ENCODE measurements at regions not wholly inside any gene's neighbourhood (a gene's known extent, or its start where the extent isn't known, plus 50 kb on each side); places are given as distances from the start of the nearest gene placed in this dataset.
A peak's percentile ranks its signal among the peaks of the same experiment; 100 is the strongest.

GRCh38 chr7:47724335-47724982, 142.5 kb upstream of the TNS3 start:
- no peak for DNase-seq
- POLR2A ChIA-PET, result no interaction called here
- no peaks in the 10 kb centered on the region for H3K27me3 ChIP-seq (ENCODE audit: insufficient read depth)
- H3K4me1 ChIP-seq (ENCODE audit: control insufficient read depth in 1 of 2, insufficient read depth in 2 of 2, low read depth in 1 of 2, low read length in 1 of 2), result peaks cover 13 to 51% of the 10 kb centered on the region in 2 experiments
- no peaks in the 10 kb centered on the region for H3F3A ChIP-seq (replicated peaks; ENCODE audit: insufficient read depth)
- no peaks in the 10 kb centered on the region for H3K9me3 ChIP-seq
- no peak overlapping the region for H3K4me3 ChIP-seq (ENCODE audit: low read depth in 2 of 2, low read length in 1 of 2)
- peak overlapping the region; percentile 14; the same call in 1 of the 2 replicates for H2AFZ ChIP-seq (ENCODE audit: low read depth)
- no peaks in the 10 kb centered on the region for H4K20me1 ChIP-seq (ENCODE audit: insufficient read depth)
- H3K79me2 ChIP-seq (ENCODE audit: insufficient read depth), result no peaks in the 10 kb centered on the region
- WGBS (ENCODE audit: low lambda C conversion rate), result 82% methylated on average over 12 of the region's 12 CpGs
- CTCF ChIA-PET, result interaction anchor here (0.5 to 1.0 kb wide), 2 partner anchors 23 to 241 kb away, joined by 4 to 5 read pairs; no protein-coding TSS in a partner anchor
- no peaks in the 10 kb centered on the region for H3K36me3 ChIP-seq (replicated peaks in 1 of 2; ENCODE audit: control insufficient read depth in 1 of 2, insufficient read depth in 2 of 2, low read length in 1 of 2)
- H3K27ac ChIP-seq (ENCODE audit: low read depth in 2 of 2, low read length in 1 of 2), result peak overlapping the region; percentile 6 to 88; a peak in 2 of 4 replicates
- peak overlapping the region; percentile 27 for H3K4me2 ChIP-seq
- no peaks in the 10 kb centered on the region for H3K9me2 ChIP-seq
- no peak overlapping the region for H3K9ac ChIP-seq
- TF ChIP-seq TEAD4 (IDR thresholded peaks at IDR 0.05; ENCODE audit: borderline replicate concordance, insufficient read depth) (peak; percentile 70; the same call in 1 of the 2 replicates), FOXM1 (IDR thresholded peaks at IDR 0.05; ENCODE audit: low read depth) (no peak), GABPA (IDR thresholded peaks at IDR 0.05; ENCODE audit: low read depth) (no peak), YY1 (IDR thresholded peaks at IDR 0.05; ENCODE audit: low read depth) (no peak), TAF1 (IDR thresholded peaks at IDR 0.05; ENCODE audit: borderline replicate concordance, low read depth, low read length) (no peak), NRF1 (IDR thresholded peaks at IDR 0.05; ENCODE audit: low read depth, low read length) (no peak), REST (IDR thresholded peaks at IDR 0.05; ENCODE audit: low read depth, low read length) (0 out of 2 replicates have a peak, but pooled peaks have one; percentile 40), JUND (IDR thresholded peaks at IDR 0.05) (no peak; the same call in 1 of the 2 replicates), TCF12 (IDR thresholded peaks at IDR 0.05) (peak; percentile 78), MEF2A (IDR thresholded peaks at IDR 0.05; ENCODE audit: borderline replicate concordance, low read depth) (no peak), SMC3 (IDR thresholded peaks at IDR 0.05; ENCODE audit: low read depth, low read length) (no peak), POLR2AphosphoS5 (IDR thresholded peaks at IDR 0.05; ENCODE audit: low read depth, low read length) (peak; percentile 31; the same call in 1 of the 2 replicates), ELF1 (IDR thresholded peaks at IDR 0.05) (no peak), EP300 (IDR thresholded peaks at IDR 0.05; ENCODE audit: borderline replicate concordance in 1 of 2, low read depth in 1 of 2, low read length in 1 of 2) (peak in 1 of 2 experiments; percentile 68; a peak in 1 of 4 replicates), MXI1 (IDR thresholded peaks at IDR 0.05; ENCODE audit: low read depth, low read length) (no peak), GATA2 (CRISPR knock-in tag; IDR thresholded peaks at IDR 0.05) (no peak), FOSL2 (IDR thresholded peaks at IDR 0.05; ENCODE audit: borderline replicate concordance, low read depth) (peak; percentile 55; the same call in 1 of the 2 replicates)
- TF ChIP-seq, protein P1, sequence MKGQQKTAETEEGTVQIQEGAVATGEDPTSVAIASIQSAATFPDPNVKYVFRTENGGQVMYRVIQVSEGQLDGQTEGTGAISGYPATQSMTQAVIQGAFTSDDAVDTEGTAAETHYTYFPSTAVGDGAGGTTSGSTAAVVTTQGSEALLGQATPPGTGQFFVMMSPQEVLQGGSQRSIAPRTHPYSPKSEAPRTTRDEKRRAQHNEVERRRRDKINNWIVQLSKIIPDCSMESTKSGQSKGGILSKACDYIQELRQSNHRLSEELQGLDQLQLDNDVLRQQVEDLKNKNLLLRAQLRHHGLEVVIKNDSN (IDR thresholded peaks at IDR 0.05; ENCODE audit: borderline replicate concordance, low read depth), result no peak
- TF ChIP-seq, protein P2, sequence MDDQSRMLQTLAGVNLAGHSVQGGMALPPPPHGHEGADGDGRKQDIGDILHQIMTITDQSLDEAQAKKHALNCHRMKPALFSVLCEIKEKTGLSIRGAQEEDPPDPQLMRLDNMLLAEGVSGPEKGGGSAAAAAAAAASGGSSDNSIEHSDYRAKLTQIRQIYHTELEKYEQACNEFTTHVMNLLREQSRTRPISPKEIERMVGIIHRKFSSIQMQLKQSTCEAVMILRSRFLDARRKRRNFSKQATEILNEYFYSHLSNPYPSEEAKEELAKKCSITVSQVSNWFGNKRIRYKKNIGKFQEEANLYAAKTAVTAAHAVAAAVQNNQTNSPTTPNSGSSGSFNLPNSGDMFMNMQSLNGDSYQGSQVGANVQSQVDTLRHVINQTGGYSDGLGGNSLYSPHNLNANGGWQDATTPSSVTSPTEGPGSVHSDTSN (IDR thresholded peaks at IDR 0.05), result peak; percentile 48; the same call in 1 of the 2 replicates
- TF ChIP-seq, protein P3, sequence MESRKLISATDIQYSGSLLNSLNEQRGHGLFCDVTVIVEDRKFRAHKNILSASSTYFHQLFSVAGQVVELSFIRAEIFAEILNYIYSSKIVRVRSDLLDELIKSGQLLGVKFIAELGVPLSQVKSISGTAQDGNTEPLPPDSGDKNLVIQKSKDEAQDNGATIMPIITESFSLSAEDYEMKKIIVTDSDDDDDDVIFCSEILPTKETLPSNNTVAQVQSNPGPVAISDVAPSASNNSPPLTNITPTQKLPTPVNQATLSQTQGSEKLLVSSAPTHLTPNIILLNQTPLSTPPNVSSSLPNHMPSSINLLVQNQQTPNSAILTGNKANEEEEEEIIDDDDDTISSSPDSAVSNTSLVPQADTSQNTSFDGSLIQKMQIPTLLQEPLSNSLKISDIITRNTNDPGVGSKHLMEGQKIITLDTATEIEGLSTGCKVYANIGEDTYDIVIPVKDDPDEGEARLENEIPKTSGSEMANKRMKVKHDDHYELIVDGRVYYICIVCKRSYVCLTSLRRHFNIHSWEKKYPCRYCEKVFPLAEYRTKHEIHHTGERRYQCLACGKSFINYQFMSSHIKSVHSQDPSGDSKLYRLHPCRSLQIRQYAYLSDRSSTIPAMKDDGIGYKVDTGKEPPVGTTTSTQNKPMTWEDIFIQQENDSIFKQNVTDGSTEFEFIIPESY (IDR thresholded peaks at IDR 0.05; ENCODE audit: borderline replicate concordance, low read depth), result no peak
- TF ChIP-seq, protein P4, sequence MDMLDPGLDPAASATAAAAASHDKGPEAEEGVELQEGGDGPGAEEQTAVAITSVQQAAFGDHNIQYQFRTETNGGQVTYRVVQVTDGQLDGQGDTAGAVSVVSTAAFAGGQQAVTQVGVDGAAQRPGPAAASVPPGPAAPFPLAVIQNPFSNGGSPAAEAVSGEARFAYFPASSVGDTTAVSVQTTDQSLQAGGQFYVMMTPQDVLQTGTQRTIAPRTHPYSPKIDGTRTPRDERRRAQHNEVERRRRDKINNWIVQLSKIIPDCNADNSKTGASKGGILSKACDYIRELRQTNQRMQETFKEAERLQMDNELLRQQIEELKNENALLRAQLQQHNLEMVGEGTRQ (IDR thresholded peaks at IDR 0.05; ENCODE audit: borderline replicate concordance, low read depth, low read length), result no peak
- TF ChIP-seq, protein P5, sequence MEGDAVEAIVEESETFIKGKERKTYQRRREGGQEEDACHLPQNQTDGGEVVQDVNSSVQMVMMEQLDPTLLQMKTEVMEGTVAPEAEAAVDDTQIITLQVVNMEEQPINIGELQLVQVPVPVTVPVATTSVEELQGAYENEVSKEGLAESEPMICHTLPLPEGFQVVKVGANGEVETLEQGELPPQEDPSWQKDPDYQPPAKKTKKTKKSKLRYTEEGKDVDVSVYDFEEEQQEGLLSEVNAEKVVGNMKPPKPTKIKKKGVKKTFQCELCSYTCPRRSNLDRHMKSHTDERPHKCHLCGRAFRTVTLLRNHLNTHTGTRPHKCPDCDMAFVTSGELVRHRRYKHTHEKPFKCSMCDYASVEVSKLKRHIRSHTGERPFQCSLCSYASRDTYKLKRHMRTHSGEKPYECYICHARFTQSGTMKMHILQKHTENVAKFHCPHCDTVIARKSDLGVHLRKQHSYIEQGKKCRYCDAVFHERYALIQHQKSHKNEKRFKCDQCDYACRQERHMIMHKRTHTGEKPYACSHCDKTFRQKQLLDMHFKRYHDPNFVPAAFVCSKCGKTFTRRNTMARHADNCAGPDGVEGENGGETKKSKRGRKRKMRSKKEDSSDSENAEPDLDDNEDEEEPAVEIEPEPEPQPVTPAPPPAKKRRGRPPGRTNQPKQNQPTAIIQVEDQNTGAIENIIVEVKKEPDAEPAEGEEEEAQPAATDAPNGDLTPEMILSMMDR (IDR thresholded peaks at IDR 0.05), result no peak
- TF ChIP-seq, protein P6, sequence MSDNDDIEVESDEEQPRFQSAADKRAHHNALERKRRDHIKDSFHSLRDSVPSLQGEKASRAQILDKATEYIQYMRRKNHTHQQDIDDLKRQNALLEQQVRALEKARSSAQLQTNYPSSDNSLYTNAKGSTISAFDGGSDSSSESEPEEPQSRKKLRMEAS (IDR thresholded peaks at IDR 0.05; ENCODE audit: low read depth), result peak; percentile 73

All from SK-N-SH (cell line).